IMR-90 (cell line): ENCODE measurements at regions not wholly inside any gene's neighbourhood (a gene's known extent, or its start where the extent isn't known, plus 50 kb on each side); places are given as distances from the start of the nearest gene placed in this dataset.

Experiments used
- ATAC-seq: fragments of 200-7000 bp; cut with Tn5 transposase; 2 replicates; pipeline ENCODE4 v1.9.1; 2020; ENCODE audit warnings: low read depth, mild to moderate bottlenecking, moderate library complexity
- BruUV-seq: library from RNA; stranded (reverse); fragments of 400-500 nt; replicated peaks from 2 replicates; lab custom pipeline; 2021; lab: Mats Ljungman, UMichigan
- CTCF ChIA-PET: fragments of 300-600 bp; formaldehyde crosslinking; extraction: SDS; loops from one replicate; lab custom pipeline; 2021; ENCODE audit warnings: antibody characterized with exemption; lab: Yijun Ruan, JAX
- POLR2A ChIA-PET: fragments of 300-600 bp; sonication (Branson Sonifier 250); formaldehyde crosslinking; loops from one replicate; lab custom pipeline; 2022; ENCODE audit warnings: antibody characterized with exemption; ENCODE audit not compliant: unreplicated experiment; lab: Charles Lee
- DNase-seq: peaks from one replicate; pipeline ENCODE4 v3.0.0; 2013
- H2AFZ ChIP-seq: replicated peaks from 2 replicates; pipeline ENCODE3; 2013; ENCODE audit warnings: low read length, mild to moderate bottlenecking; ENCODE audit not compliant: poor library complexity
- H2AK5ac ChIP-seq: 2 replicates; pipeline ENCODE4 v1.6.1; 2013; ENCODE audit warnings: low read depth, low read length, inconsistent platforms
- H2AK9ac ChIP-seq: replicated peaks from 2 replicates; pipeline ENCODE3; 2013; ENCODE audit warnings: mild to moderate bottlenecking, low read depth, low read length, moderate library complexity; ENCODE audit not compliant: poor library complexity
- H2BK120ac ChIP-seq: 2 replicates; pipeline ENCODE4 v1.6.1; 2013; ENCODE audit warnings: low read depth, low read length, inconsistent platforms
- H2BK15ac ChIP-seq: 3 replicates; pipeline ENCODE4 v1.6.1; 2013; ENCODE audit warnings: low read depth, low read length, inconsistent platforms
- H2BK20ac ChIP-seq: 2 replicates; pipeline ENCODE4 v1.6.1; 2013; ENCODE audit warnings: low read depth, mild to moderate bottlenecking, inconsistent platforms, low read length, moderate library complexity
- H2BK5ac ChIP-seq: 2 replicates; pipeline ENCODE4 v1.6.1; 2013; ENCODE audit warnings: mild to moderate bottlenecking, low read depth, low read length, inconsistent platforms; ENCODE audit not compliant: poor library complexity, severe bottlenecking
- H3K14ac ChIP-seq: replicated peaks from 2 replicates; pipeline ENCODE4 v1.6.1; 2013; ENCODE audit warnings: low read depth, low read length, inconsistent platforms
- H3K18ac ChIP-seq: 2 replicates; pipeline ENCODE4 v1.6.1; 2013; ENCODE audit warnings: low read depth, low read length, control low read depth
- H3K23ac ChIP-seq: 2 replicates; pipeline ENCODE4 v1.6.1; 2013; ENCODE audit warnings: low read depth, low read length, inconsistent platforms
- H3K27ac ChIP-seq: 2 replicates; pipeline ENCODE4 v1.5.1; 2013; ENCODE audit warnings: mild to moderate bottlenecking, control low read depth, low read length; ENCODE audit not compliant: insufficient read depth
- H3K27me3 ChIP-seq: 2 replicates; pipeline ENCODE4 v1.6.1; 2013; ENCODE audit warnings: low read length; ENCODE audit not compliant: control insufficient read depth, insufficient read depth
- H3K36me3 ChIP-seq: 2 replicates; pipeline ENCODE4 v1.6.1; 2013; ENCODE audit warnings: low read length, mixed read lengths; ENCODE audit not compliant: control insufficient read depth, insufficient read depth
- H3K4ac ChIP-seq: 2 replicates; pipeline ENCODE4 v1.6.1; 2013; ENCODE audit warnings: low read depth, low read length, inconsistent platforms
- H3K4me1 ChIP-seq: 2 replicates; pipeline ENCODE4 v1.6.1; 2013; ENCODE audit warnings: low read length, mixed read lengths; ENCODE audit not compliant: control insufficient read depth, insufficient read depth
- H3K4me2 ChIP-seq: 2 replicates; pipeline ENCODE4 v1.6.1; 2013; ENCODE audit warnings: low read depth, mild to moderate bottlenecking, control low read depth, low read length, moderate library complexity
- H3K4me3 ChIP-seq: 2 replicates; pipeline ENCODE4 v1.5.1; 2013; ENCODE audit warnings: low read depth, mild to moderate bottlenecking, control low read depth, low read length, moderate library complexity; ENCODE audit not compliant: insufficient read depth
- H3K56ac ChIP-seq: 2 replicates; pipeline ENCODE4 v1.6.1; 2013; ENCODE audit warnings: low read length, inconsistent platforms; ENCODE audit not compliant: insufficient read depth; ENCODE audit errors: extremely low read depth
- H3K79me1 ChIP-seq, 2 experiments: 2 replicates each; pipeline ENCODE4 v1.6.1; 2013; ENCODE audit warnings: low read length in 2 of 2, inconsistent platforms in 1 of 2, low read depth in 1 of 2
- H3K9ac ChIP-seq: 2 replicates; pipeline ENCODE4 v1.6.1; 2013; ENCODE audit warnings: low read depth, low read length, control low read depth
- H3K9me1 ChIP-seq: 2 replicates; pipeline ENCODE4 v1.6.1; 2013; ENCODE audit warnings: low read length, inconsistent platforms; ENCODE audit not compliant: insufficient read depth
- H3K9me3 ChIP-seq: 2 replicates; pipeline ENCODE4 v1.6.1; 2013; ENCODE audit warnings: low read length; ENCODE audit not compliant: control insufficient read depth, insufficient read depth
- H4K20me1 ChIP-seq: 2 replicates; pipeline ENCODE4 v1.6.1; 2013; ENCODE audit warnings: low read length, inconsistent platforms; ENCODE audit not compliant: insufficient read depth
- H4K5ac ChIP-seq: 2 replicates; pipeline ENCODE4 v1.6.1; 2013; ENCODE audit warnings: mild to moderate bottlenecking, low read depth, low read length, control low read depth
- H4K8ac ChIP-seq, 2 experiments: 2 replicates each; pipeline ENCODE4 v1.6.1; 2013; ENCODE audit warnings: low read depth in 2 of 2, low read length in 2 of 2, control low read depth in 1 of 2, inconsistent platforms in 1 of 2
- H4K91ac ChIP-seq: 2 replicates; pipeline ENCODE4 v1.6.1; 2013; ENCODE audit warnings: low read depth, low read length, inconsistent platforms; ENCODE audit not compliant: insufficient read depth
- BHLHE40 ChIP-seq: fragments of 150-350 bp; IDR thresholded peaks from 2 replicates; pipeline ENCODE4 v1.6.1; 2016; ENCODE audit warnings: mild to moderate bottlenecking, low read depth, low read length
- CEBPB ChIP-seq: IDR thresholded peaks from 2 replicates; pipeline ENCODE4 v1.6.1; 2012; ENCODE audit warnings: low read depth, low read length, improper control_type of control experiment
- CHD1 ChIP-seq: IDR thresholded peaks from 2 replicates; pipeline ENCODE4 v1.6.1; 2012; ENCODE audit warnings: low read depth, low read length, improper control_type of control experiment
- FOS ChIP-seq: fragments of 150-350 bp; IDR thresholded peaks from 2 replicates; pipeline ENCODE4 v1.6.1; 2016; ENCODE audit warnings: low read depth, low read length
- MAFK ChIP-seq: IDR thresholded peaks from 2 replicates; pipeline ENCODE4 v1.6.1; 2012; ENCODE audit warnings: low read depth, low read length, improper control_type of control experiment
- MAZ ChIP-seq: IDR thresholded peaks from 2 replicates; pipeline ENCODE4 v1.6.1; 2012; ENCODE audit warnings: low read depth, mild to moderate bottlenecking, low read length, improper control_type of control experiment, moderate library complexity, borderline replicate concordance
- MXI1 ChIP-seq: IDR thresholded peaks from 2 replicates; pipeline ENCODE4 v1.6.1; 2012; ENCODE audit warnings: low read depth, mild to moderate bottlenecking, low read length, moderate library complexity, borderline replicate concordance
- NFE2L2 ChIP-seq: fragments of 150-350 bp; IDR thresholded peaks from 2 replicates; pipeline ENCODE4 v1.6.1; 2016; ENCODE audit warnings: low read depth, mild to moderate bottlenecking, low read length
- POLR2A ChIP-seq: IDR thresholded peaks from 2 replicates; pipeline ENCODE4 v1.6.1; 2012; ENCODE audit warnings: mild to moderate bottlenecking, low read depth, low read length
- RAD21 ChIP-seq: IDR thresholded peaks from 2 replicates; pipeline ENCODE4 v1.6.1; 2012; ENCODE audit warnings: low read length, improper control_type of control experiment
- RCOR1 ChIP-seq: IDR thresholded peaks from 2 replicates; pipeline ENCODE4 v1.6.1; 2012; ENCODE audit warnings: mild to moderate bottlenecking, low read length, improper control_type of control experiment; ENCODE audit not compliant: insufficient replicate concordance
- RFX5 ChIP-seq: IDR thresholded peaks from 2 replicates; pipeline ENCODE4 v1.8.0; 2012; ENCODE audit warnings: low read depth, mild to moderate bottlenecking, low read length, moderate library complexity
- SMC3 ChIP-seq: fragments of 150-350 bp; IDR thresholded peaks from 2 replicates; pipeline ENCODE4 v1.6.1; 2016; ENCODE audit warnings: low read depth, mild to moderate bottlenecking, antibody characterized with exemption, low read length, moderate library complexity
- WGBS, 2 experiments: methylation state at CpG; one replicate each; pipeline versions ENCODE4 v1.1.5 to v1.1.7; 2013; ENCODE audit warnings: missing lambda C conversion rate in 2 of 2; ENCODE audit not compliant: insufficient read length in 1 of 2; ENCODE audit errors: extremely low coverage in 2 of 2; 5-methylcytosine and 5-hydroxymethylcytosine counted together
- dilution Hi-C: fragments of 300-500 bp; cut with HindIII; formaldehyde crosslinking; loops from one replicate; pipeline ENCODE4 v1.14.3; 2018; ENCODE audit warnings: low sequenced_read_pairs; ENCODE audit not compliant: unreplicated experiment
- in situ Hi-C: fragments of 300-500 bp; cut with MboI; formaldehyde crosslinking; loops from 3 replicates; pipeline ENCODE4 v1.14.3; 2019; ENCODE audit warnings: low sequenced_read_pairs, inconsistent platforms, mixed read lengths
- intact Hi-C: fragments of 100-400 bp; cut with micrococcal nuclease; formaldehyde crosslinking; loops from 2 replicates; pipeline ENCODE4 v1.10.0; 2022
- TF ChIP-seq, protein P1 (sequence below): fragments of 150-350 bp; IDR thresholded peaks from 2 replicates; pipeline ENCODE4 v1.6.1; 2016; ENCODE audit warnings: low read depth, mild to moderate bottlenecking, low read length, moderate library complexity, borderline replicate concordance
- TF ChIP-seq, protein P2 (sequence below): fragments of 150-350 bp; IDR thresholded peaks from 2 replicates; pipeline ENCODE4 v1.6.1; 2017; ENCODE audit warnings: mild to moderate bottlenecking, antibody characterized with exemption, low read length, low read depth
- TF ChIP-seq, protein P3 (sequence below): conservative IDR thresholded peaks from 2 replicates; pipeline ENCODE4 v1.5.1; 2012; ENCODE audit warnings: mild to moderate bottlenecking, low read depth, low read length, improper control_type of control experiment

DNA sequence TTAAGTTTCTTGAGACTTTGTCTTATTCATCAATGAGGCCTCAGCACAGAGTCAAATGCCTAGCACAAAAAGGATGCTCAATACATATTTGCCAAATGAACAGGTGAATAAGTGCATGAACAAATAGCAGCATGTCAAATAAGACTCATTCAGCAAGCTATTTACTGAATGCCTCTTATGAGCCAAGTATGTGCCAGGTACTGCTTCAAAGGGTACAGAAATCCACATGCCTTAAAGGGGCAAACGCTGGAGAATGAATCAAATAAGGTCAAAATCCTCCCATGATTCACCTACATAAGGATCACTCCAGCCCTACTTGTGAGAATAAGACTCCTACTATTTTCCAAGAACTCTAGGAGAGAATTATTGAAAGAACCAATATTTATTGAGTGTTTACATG is 260.2 kb upstream of the CPEB2 start:
- dilution Hi-C loops: no loop called here
- ChIA-PET POLR2A (no interaction called here), CTCF (no interaction called here)
- Histone ChIP-seq H2BK120ac (no peak overlapping the region), H3K23ac (no peak overlapping the region), H3K14ac (no peak overlapping the region), H2AK5ac (no peak overlapping the region), H3K9me1 (no peaks in the 10 kb centered on the region), H3K4ac (no peak overlapping the region), H2BK5ac (no peak overlapping the region), H2BK15ac (no peak overlapping the region), H3K9ac (no peak overlapping the region), H3K56ac (no peak overlapping the region), H2AFZ (no peak overlapping the region), H4K8ac (no peak overlapping the region), H3K27me3 (no peaks in the 10 kb centered on the region), H2BK20ac (no peak overlapping the region), H4K5ac (no peak overlapping the region), H3K4me3 (no peak overlapping the region), H3K79me1 (no peaks in the 10 kb centered on the region), H4K20me1 (no peaks in the 10 kb centered on the region), H3K9me3 (no peaks in the 10 kb centered on the region), H3K4me1 (no peaks in the 10 kb centered on the region), H3K18ac (no peak overlapping the region), H4K91ac (no peak overlapping the region), H3K27ac (no peak overlapping the region), H3K4me2 (no peak overlapping the region), H3K36me3 (no peaks in the 10 kb centered on the region), H2AK9ac (no peak overlapping the region)
- in situ Hi-C loops: no loop called here
- TF ChIP-seq FOS (no peak), POLR2A (no peak), RFX5 (no peak), SMC3 (no peak), BHLHE40 (no peak), CHD1 (no peak), MXI1 (no peak), MAFK (no peak), RCOR1 (no peak), RAD21 (no peak), CEBPB (no peak), NFE2L2 (no peak), MAZ (no peak)
- TF ChIP-seq, protein P1, sequence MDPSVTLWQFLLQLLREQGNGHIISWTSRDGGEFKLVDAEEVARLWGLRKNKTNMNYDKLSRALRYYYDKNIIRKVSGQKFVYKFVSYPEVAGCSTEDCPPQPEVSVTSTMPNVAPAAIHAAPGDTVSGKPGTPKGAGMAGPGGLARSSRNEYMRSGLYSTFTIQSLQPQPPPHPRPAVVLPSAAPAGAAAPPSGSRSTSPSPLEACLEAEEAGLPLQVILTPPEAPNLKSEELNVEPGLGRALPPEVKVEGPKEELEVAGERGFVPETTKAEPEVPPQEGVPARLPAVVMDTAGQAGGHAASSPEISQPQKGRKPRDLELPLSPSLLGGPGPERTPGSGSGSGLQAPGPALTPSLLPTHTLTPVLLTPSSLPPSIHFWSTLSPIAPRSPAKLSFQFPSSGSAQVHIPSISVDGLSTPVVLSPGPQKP: no peak
- TF ChIP-seq, protein P2, sequence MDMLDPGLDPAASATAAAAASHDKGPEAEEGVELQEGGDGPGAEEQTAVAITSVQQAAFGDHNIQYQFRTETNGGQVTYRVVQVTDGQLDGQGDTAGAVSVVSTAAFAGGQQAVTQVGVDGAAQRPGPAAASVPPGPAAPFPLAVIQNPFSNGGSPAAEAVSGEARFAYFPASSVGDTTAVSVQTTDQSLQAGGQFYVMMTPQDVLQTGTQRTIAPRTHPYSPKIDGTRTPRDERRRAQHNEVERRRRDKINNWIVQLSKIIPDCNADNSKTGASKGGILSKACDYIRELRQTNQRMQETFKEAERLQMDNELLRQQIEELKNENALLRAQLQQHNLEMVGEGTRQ: no peak
- TF ChIP-seq, protein P3, sequence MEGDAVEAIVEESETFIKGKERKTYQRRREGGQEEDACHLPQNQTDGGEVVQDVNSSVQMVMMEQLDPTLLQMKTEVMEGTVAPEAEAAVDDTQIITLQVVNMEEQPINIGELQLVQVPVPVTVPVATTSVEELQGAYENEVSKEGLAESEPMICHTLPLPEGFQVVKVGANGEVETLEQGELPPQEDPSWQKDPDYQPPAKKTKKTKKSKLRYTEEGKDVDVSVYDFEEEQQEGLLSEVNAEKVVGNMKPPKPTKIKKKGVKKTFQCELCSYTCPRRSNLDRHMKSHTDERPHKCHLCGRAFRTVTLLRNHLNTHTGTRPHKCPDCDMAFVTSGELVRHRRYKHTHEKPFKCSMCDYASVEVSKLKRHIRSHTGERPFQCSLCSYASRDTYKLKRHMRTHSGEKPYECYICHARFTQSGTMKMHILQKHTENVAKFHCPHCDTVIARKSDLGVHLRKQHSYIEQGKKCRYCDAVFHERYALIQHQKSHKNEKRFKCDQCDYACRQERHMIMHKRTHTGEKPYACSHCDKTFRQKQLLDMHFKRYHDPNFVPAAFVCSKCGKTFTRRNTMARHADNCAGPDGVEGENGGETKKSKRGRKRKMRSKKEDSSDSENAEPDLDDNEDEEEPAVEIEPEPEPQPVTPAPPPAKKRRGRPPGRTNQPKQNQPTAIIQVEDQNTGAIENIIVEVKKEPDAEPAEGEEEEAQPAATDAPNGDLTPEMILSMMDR: no peak
- no TSS peak for BruUV-seq
- ATAC-seq (no peak), DNase-seq (no peak)
- WGBS, 2 experiments: no CpG with 5 or more reads among the region's 1 CpG
- intact Hi-C loops: no loop called here
